Brain microvascular endothelial cell (primary cell): ENCODE measurements at regions not wholly inside any gene's neighbourhood (a gene's known extent, or its start where the extent isn't known, plus 50 kb on each side); places are given as distances from the start of the nearest gene placed in this dataset.

ENCODE experiments used
- DNase-seq: peaks from one replicate; pipeline ENCODE4 v3.0.0-alpha.2; 2020
- H3K27ac ChIP-seq: fragments of 250-450 bp; sonication (Bioruptor Pico); 2 replicates; pipeline ENCODE4 v1.5.1; 2020; ENCODE audit warnings: mild to moderate bottlenecking, moderate library complexity
- H3K27me3 ChIP-seq: fragments of 250-450 bp; sonication (Bioruptor Pico); replicated peaks from 2 replicates; pipeline ENCODE4 v1.5.1; 2020; ENCODE audit warnings: mild to moderate bottlenecking
- H3K36me3 ChIP-seq: fragments of 250-450 bp; sonication (Bioruptor Pico); replicated peaks from 2 replicates; pipeline ENCODE4 v1.5.1; 2020; ENCODE audit warnings: mild to moderate bottlenecking
- H3K4me3 ChIP-seq: 2 replicates; pipeline ENCODE4 v1.5.1; 2011; ENCODE audit warnings: low read depth, mild to moderate bottlenecking, control low read depth, low read length, moderate library complexity
- CTCF ChIP-seq: IDR thresholded peaks from 2 replicates; pipeline ENCODE4 v1.5.1; 2011; ENCODE audit warnings: low read depth, mild to moderate bottlenecking, moderate library complexity, low read length, control low read depth, inconsistent platforms; ENCODE audit errors: missing control alignments
- in situ Hi-C: cut with HindIII; loops from 2 replicates; pipeline ENCODE4 v1.10.0; 2017; ENCODE audit warnings: low sequenced_read_pairs, low pct_ligation_motif_present

GRCh38 chr5:17403695-17404490 is 94.1 kb upstream of the TAF11L2 start:
- no peak for TF ChIP-seq CTCF
- Histone ChIP-seq H3K27me3 (no peaks in the 10 kb centered on the region), H3K27ac (no peak overlapping the region), H3K4me3 (no peak overlapping the region), H3K36me3 (no peaks in the 10 kb centered on the region)
- DNase-seq = no peak
- in situ Hi-C loops = no loop called here

- H3K27ac ChIP-seq = no peak overlapping the region
- no peak for TF ChIP-seq CTCF
- no peaks in the 10 kb centered on the region for H3K27me3 ChIP-seq
- DNase-seq = no peak
- H3K36me3 ChIP-seq = no peaks in the 10 kb centered on the region
- H3K4me3 ChIP-seq = no peak overlapping the region
- in situ Hi-C loops = no loop called here
Observed at GRCh38 chr5:17405976-17406375, 92.1 kb upstream of the TAF11L2 start.

GRCh38 chr5:17406423-17406838 is 91.6 kb upstream of the TAF11L2 start:
- no peak overlapping the region for H3K27ac ChIP-seq
- in situ Hi-C loops = no loop called here

GRCh38 chr5:17411436-17412402 is 86.3 kb upstream of the TAF11L2 start:
- in situ Hi-C loops = no loop called here
- Histone ChIP-seq H3K27me3 (no peaks in the 10 kb centered on the region), H3K27ac (no peak overlapping the region), H3K36me3 (no peaks in the 10 kb centered on the region), H3K4me3 (no peak overlapping the region)
- no peak for TF ChIP-seq CTCF
- no peak for DNase-seq

More at GRCh38 chr5:17406423-17406838, 91.6 kb upstream of the TAF11L2 start:
- TF ChIP-seq CTCF = no peak
- no peak overlapping the region for H3K4me3 ChIP-seq
- no peaks in the 10 kb centered on the region for H3K36me3 ChIP-seq
- no peaks in the 10 kb centered on the region for H3K27me3 ChIP-seq
- DNase-seq = no peak

GRCh38 chr5:17412760-17413671 is 85.0 kb upstream of the TAF11L2 start:
- no peak for TF ChIP-seq CTCF
- no peak for DNase-seq
- no peaks in the 10 kb centered on the region for H3K36me3 ChIP-seq
- H3K4me3 ChIP-seq = no peak overlapping the region
- H3K27me3 ChIP-seq = no peaks in the 10 kb centered on the region
- in situ Hi-C loops = no loop called here
- H3K27ac ChIP-seq = no peak overlapping the region
